H9 (cell line): ENCODE measurements at regions not wholly inside any gene's neighbourhood (a gene's known extent, or its start where the extent isn't known, plus 50 kb on each side); places are given as distances from the start of the nearest gene placed in this dataset.
"Not testable (repeated sequence)": the region's sequence is repeated elsewhere in the genome, so short reads cannot be mapped to it uniquely, and the experiment has no call there.

Source experiments
- DNase-seq: peaks from one replicate; pipeline ENCODE4 v3.0.0-alpha.2; 2017
- H2AFZ ChIP-seq: one replicate; pipeline ENCODE4 v1.6.1; 2013; ENCODE audit warnings: mild to moderate bottlenecking, low read length, control low read depth, moderate library complexity
- H2AK5ac ChIP-seq: 2 replicates; pipeline ENCODE4 v1.6.1; 2013; ENCODE audit warnings: low read length, control low read depth, mixed read lengths; ENCODE audit not compliant: insufficient read length
- H2BK120ac ChIP-seq: one replicate; pipeline ENCODE4 v1.6.1; 2013; ENCODE audit warnings: low read depth, mild to moderate bottlenecking, low read length, control low read depth, inconsistent platforms; ENCODE audit not compliant: poor library complexity, severe bottlenecking
- H2BK12ac ChIP-seq: 2 replicates; pipeline ENCODE4 v1.6.1; 2013; ENCODE audit warnings: low read length, control low read depth, mixed read lengths, low read depth; ENCODE audit not compliant: insufficient read length
- H2BK15ac ChIP-seq: 2 replicates; pipeline ENCODE4 v1.6.1; 2013; ENCODE audit warnings: low read depth, low read length, control low read depth
- H2BK20ac ChIP-seq: one replicate; pipeline ENCODE4 v1.6.1; 2013; ENCODE audit warnings: low read depth, mild to moderate bottlenecking, low read length, control low read depth, inconsistent platforms; ENCODE audit not compliant: poor library complexity, severe bottlenecking
- H2BK5ac ChIP-seq: 2 replicates; pipeline ENCODE4 v1.6.1; 2013; ENCODE audit warnings: low read length, control low read depth, mixed read lengths; ENCODE audit not compliant: insufficient read length
- H3K14ac ChIP-seq: 2 replicates; pipeline ENCODE4 v1.6.1; 2013; ENCODE audit warnings: low read length, control low read depth; ENCODE audit not compliant: insufficient read depth
- H3K18ac ChIP-seq: 2 replicates; pipeline ENCODE4 v1.6.1; 2013; ENCODE audit warnings: low read depth, mild to moderate bottlenecking, mixed read lengths, low read length, control low read depth; ENCODE audit not compliant: insufficient read length
- H3K23ac ChIP-seq: 2 replicates; pipeline ENCODE4 v1.6.1; 2013; ENCODE audit warnings: low read length, control low read depth, mixed read lengths, low read depth; ENCODE audit not compliant: insufficient read length
- H3K23me2 ChIP-seq: 2 replicates; pipeline ENCODE4 v1.6.1; 2013; ENCODE audit warnings: low read depth, mild to moderate bottlenecking, mixed read lengths, low read length, control low read depth; ENCODE audit not compliant: insufficient read length, poor library complexity, severe bottlenecking
- H3K27ac ChIP-seq: 2 replicates; pipeline ENCODE4 v1.5.1; 2013; ENCODE audit warnings: low read length, control low read depth, mixed read lengths, low read depth; ENCODE audit not compliant: insufficient read length
- H3K27me3 ChIP-seq: 2 replicates; pipeline ENCODE4 v1.6.1; 2013; ENCODE audit warnings: low read length, control low read depth, inconsistent platforms; ENCODE audit not compliant: insufficient read depth
- H3K4ac ChIP-seq: 2 replicates; pipeline ENCODE4 v1.6.1; 2013; ENCODE audit warnings: low read depth, mild to moderate bottlenecking, control low read depth, inconsistent platforms, low read length, moderate library complexity
- H3K4me1 ChIP-seq: 2 replicates; pipeline ENCODE4 v1.6.1; 2013; ENCODE audit warnings: low read length, control low read depth, inconsistent platforms; ENCODE audit not compliant: insufficient read depth
- H3K4me2 ChIP-seq: 2 replicates; pipeline ENCODE4 v1.6.1; 2013; ENCODE audit warnings: low read length, control low read depth, mixed read lengths; ENCODE audit not compliant: insufficient read length, insufficient read depth
- H3K56ac ChIP-seq: 2 replicates; pipeline ENCODE4 v1.6.1; 2013; ENCODE audit warnings: low read depth, mild to moderate bottlenecking, mixed read lengths, low read length, control low read depth; ENCODE audit not compliant: insufficient read length
- H3K79me1 ChIP-seq: 2 replicates; pipeline ENCODE4 v1.6.1; 2013; ENCODE audit warnings: low read depth, mild to moderate bottlenecking, moderate library complexity, low read length, control low read depth, inconsistent platforms; ENCODE audit not compliant: insufficient read depth, poor library complexity, severe bottlenecking
- H3K79me2 ChIP-seq: 2 replicates; pipeline ENCODE4 v1.6.1; 2013; ENCODE audit warnings: low read length, control low read depth, inconsistent platforms; ENCODE audit not compliant: insufficient read depth
- H3K9ac ChIP-seq: 2 replicates; pipeline ENCODE4 v1.6.1; 2013; ENCODE audit warnings: low read length, control low read depth, mixed read lengths; ENCODE audit not compliant: insufficient read length; ENCODE audit errors: extremely low read depth
- H3K9me3 ChIP-seq: one replicate; pipeline ENCODE4 v1.6.1; 2013; ENCODE audit warnings: low read depth, low read length, inconsistent platforms; ENCODE audit not compliant: control insufficient read depth
- H3T11ph ChIP-seq: one replicate; pipeline ENCODE4 v1.6.1; 2013; ENCODE audit warnings: mild to moderate bottlenecking, low read length, control low read depth, inconsistent platforms
- H4K20me1 ChIP-seq: one replicate; pipeline ENCODE4 v1.6.1; 2013; ENCODE audit not compliant: control insufficient read depth, insufficient read length, insufficient read depth
- H4K5ac ChIP-seq: 2 replicates; pipeline ENCODE4 v1.6.1; 2013; ENCODE audit warnings: low read depth, mild to moderate bottlenecking, mixed read lengths, low read length, control low read depth; ENCODE audit not compliant: insufficient read length
- H4K8ac ChIP-seq: replicated peaks from 2 replicates; pipeline ENCODE4 v1.6.1; 2013; ENCODE audit warnings: low read length, control low read depth, mixed read lengths, low read depth; ENCODE audit not compliant: insufficient read length
- H4K91ac ChIP-seq: 2 replicates; pipeline ENCODE4 v1.6.1; 2013; ENCODE audit warnings: low read depth, mild to moderate bottlenecking, moderate library complexity, mixed read lengths, low read length, control low read depth; ENCODE audit not compliant: insufficient read length
- H3K27ac Mint-ChIP-seq, 3 experiments: 2 replicates in 2 of 3; 3 replicates in 1 of 3; pipeline ENCODE4 v1.8.0; 2020 to 2021; ENCODE audit warnings: mixed read lengths in 3 of 3, mild to moderate bottlenecking in 1 of 3, moderate library complexity in 1 of 3
- H3K27me3 Mint-ChIP-seq: 2 replicates; pipeline ENCODE4 v1.8.0; 2021; ENCODE audit warnings: low read depth, mild to moderate bottlenecking, moderate library complexity, mixed read lengths
- H3K36me3 Mint-ChIP-seq, 3 experiments: 2 replicates in 2 of 3; 3 replicates in 1 of 3; pipeline ENCODE4 v1.8.0; 2020 to 2021; ENCODE audit warnings: low read depth in 3 of 3, mixed read lengths in 3 of 3; ENCODE audit not compliant: insufficient read depth in 1 of 3
- H3K4me1 Mint-ChIP-seq, 2 experiments: 2 replicates each; pipeline ENCODE4 v1.8.0; 2020; ENCODE audit warnings: mixed read lengths in 2 of 2
- H3K4me3 Mint-ChIP-seq, 2 experiments: 2 replicates in 1 of 2; 3 replicates in 1 of 2; pipeline ENCODE4 v1.8.0; 2020 to 2021; ENCODE audit warnings: mild to moderate bottlenecking in 2 of 2, mixed read lengths in 2 of 2, moderate library complexity in 1 of 2
- H3K9me3 Mint-ChIP-seq, 2 experiments: 2 replicates in 1 of 2; 3 replicates in 1 of 2; pipeline ENCODE4 v1.8.0; 2020; ENCODE audit warnings: mild to moderate bottlenecking in 2 of 2, mixed read lengths in 2 of 2, moderate library complexity in 1 of 2
- WGBS: extraction: QIAGEN DNeasy Blood & Tissue Kit; methylation state at CpG from one replicate; pipeline ENCODE4 v1.1.7; 2013; ENCODE audit warnings: missing lambda C conversion rate, low lambda C conversion rate, mixed read lengths; ENCODE audit not compliant: insufficient read length; ENCODE audit errors: extremely low coverage; 5-methylcytosine and 5-hydroxymethylcytosine counted together

DNA sequence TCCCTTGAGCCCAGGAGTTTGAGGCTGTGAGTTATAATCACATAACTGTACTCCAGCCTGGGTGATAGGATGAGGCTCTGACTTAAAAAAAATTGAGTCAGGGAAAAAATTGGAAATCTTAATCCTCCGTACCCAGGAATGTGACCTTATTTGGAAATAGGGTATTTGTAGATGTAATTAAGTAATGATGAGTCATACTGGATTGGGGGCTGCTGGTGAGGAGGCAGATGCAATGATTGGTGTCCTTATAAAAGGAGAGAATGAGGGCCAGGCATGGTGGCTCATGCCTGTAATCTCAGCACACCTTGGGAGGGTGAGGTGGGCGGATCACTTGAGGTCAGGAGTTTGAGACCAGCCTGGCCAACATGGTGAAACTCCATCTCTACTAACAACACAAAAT is 134.9 kb upstream of the ALDH3B2 start:
- not testable (repeated sequence) for H3K56ac ChIP-seq, H3K9ac ChIP-seq, H3K18ac ChIP-seq, H3K79me1 ChIP-seq, H3K4me1 ChIP-seq, H4K20me1 ChIP-seq, H3K9me3 Mint-ChIP-seq, H4K91ac ChIP-seq, H3K23ac ChIP-seq, H2BK15ac ChIP-seq, H3K4me2 ChIP-seq, H3K4ac ChIP-seq, H3K27ac ChIP-seq, H2BK5ac ChIP-seq, H2BK12ac ChIP-seq, H3K27me3 Mint-ChIP-seq, H3K79me2 ChIP-seq, H3K27ac Mint-ChIP-seq, H2AFZ ChIP-seq, H2BK120ac ChIP-seq, H3K36me3 Mint-ChIP-seq, H4K5ac ChIP-seq, H3K9me3 ChIP-seq, H2BK20ac ChIP-seq, H4K8ac ChIP-seq, H3T11ph ChIP-seq, H3K27me3 ChIP-seq, H3K4me3 Mint-ChIP-seq, DNase-seq, H2AK5ac ChIP-seq, H3K23me2 ChIP-seq, H3K14ac ChIP-seq
- H3K4me1 Mint-ChIP-seq, result peaks cover 23 to 29% of the 10 kb centered on the region in 2 experiments
- no CpG with 5 or more reads among the region's 2 CpGs for WGBS

DNA sequence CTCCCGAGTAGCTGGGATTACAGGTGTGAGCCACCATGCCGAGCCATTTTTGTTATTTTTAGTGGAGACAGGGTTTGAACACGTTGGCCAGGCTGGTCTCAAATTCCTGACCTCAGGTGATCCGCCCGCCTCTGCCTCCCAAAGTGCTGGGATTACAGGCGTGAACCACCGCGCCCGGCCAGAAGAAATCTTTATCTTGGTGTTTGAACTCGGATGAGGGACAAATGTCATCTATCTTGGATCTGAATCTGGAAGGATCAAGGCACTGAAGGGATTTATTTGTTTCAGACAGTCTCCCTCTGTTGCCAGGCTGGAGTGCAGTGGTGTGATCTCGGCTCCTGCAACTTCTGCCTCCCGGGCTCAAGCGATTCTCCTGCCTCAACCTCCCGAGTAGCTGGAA is 133.5 kb upstream of the ALDH3B2 start:
- H2AK5ac ChIP-seq, H3K18ac ChIP-seq, H3K27ac Mint-ChIP-seq, H3K23me2 ChIP-seq, H2AFZ ChIP-seq, H3K27ac ChIP-seq, H3K4me1 ChIP-seq, H3K56ac ChIP-seq, H3K23ac ChIP-seq, H4K20me1 ChIP-seq, H3K36me3 Mint-ChIP-seq, H3K9me3 ChIP-seq, H3K9me3 Mint-ChIP-seq, H3T11ph ChIP-seq, H3K14ac ChIP-seq, H3K79me1 ChIP-seq, DNase-seq, H4K91ac ChIP-seq, H3K9ac ChIP-seq, H2BK120ac ChIP-seq, H4K5ac ChIP-seq, H3K4me2 ChIP-seq, H3K27me3 ChIP-seq, H3K4ac ChIP-seq, H2BK5ac ChIP-seq, H3K27me3 Mint-ChIP-seq, H2BK20ac ChIP-seq, H2BK12ac ChIP-seq, H3K79me2 ChIP-seq, H4K8ac ChIP-seq, H2BK15ac ChIP-seq: not testable (repeated sequence)
- Mint-ChIP-seq H3K4me1 (peaks cover 35 to 40% of the 10 kb centered on the region in 2 experiments), H3K4me3 (peak overlapping the region in 1 of 2 experiments; percentile 35; a peak in 1 of 5 replicates)
- no CpG with 5 or more reads among the region's 14 CpGs for WGBS
